B cell (primary cell): ENCODE measurements at regions not wholly inside any gene's neighbourhood (a gene's known extent, or its start where the extent isn't known, plus 50 kb on each side); places are given as distances from the start of the nearest gene placed in this dataset.

ENCODE experiments used
- ATAC-seq: fragments of 200-7000 bp; cut with Tn5 transposase; one replicate; pipeline ENCODE4 v1.10.0; 2021; ENCODE audit warnings: low read depth, mild to moderate bottlenecking, moderate number of reproducible peaks, moderate library complexity
- CTCF ChIA-PET: fragments of 350-600 bp; sonication (Branson Sonifier 250); formaldehyde crosslinking; loops from one replicate; lab custom pipeline; 2021; ENCODE audit warnings: antibody characterized with exemption, inconsistent platforms; lab: Charles Lee
- POLR2A ChIA-PET: fragments of 350-600 bp; sonication (Branson Sonifier 250); formaldehyde crosslinking; loops from one replicate; lab custom pipeline; 2021; ENCODE audit warnings: antibody characterized with exemption; lab: Charles Lee
- DNase-seq: peaks from one replicate; pipeline ENCODE4 v3.0.0; 2013
- H2AFZ ChIP-seq: 2 replicates; pipeline ENCODE4 v1.6.1; 2012; ENCODE audit warnings: mild to moderate bottlenecking, low read depth, low read length; ENCODE audit not compliant: insufficient read depth, poor library complexity, severe bottlenecking
- H3K27ac ChIP-seq, 2 donors: 1 replicate in 1 of 2; 2 replicates in 1 of 2; pipeline ENCODE4 v1.5.1; 2012 to 2013; ENCODE audit warnings: low read length in 2 of 2, mild to moderate bottlenecking in 2 of 2, moderate library complexity in 1 of 2
- H3K27me3 ChIP-seq, 4 experiments: fragments of 200-600 bp in 1 of 4; sonication (generic) in 1 of 4; replicated peaks in 1 of 4; 1 replicate in 2 of 4; 2 replicates in 2 of 4; pipeline versions ENCODE4 v1.6.1 to v1.7.0; 2013 to 2016; ENCODE audit warnings: low read length in 3 of 4, mild to moderate bottlenecking in 2 of 4, mixed read lengths in 1 of 4, moderate library complexity in 1 of 4; ENCODE audit not compliant: insufficient read depth in 4 of 4, control insufficient read depth in 3 of 4; ENCODE audit errors: control extremely low read depth in 1 of 4
- H3K36me3 ChIP-seq, 2 experiments: replicated peaks in 1 of 2; 1 replicate in 1 of 2; 2 replicates in 1 of 2; pipeline versions ENCODE4 v1.6.1 to v1.7.1; 2013; ENCODE audit warnings: low read length in 1 of 2; ENCODE audit not compliant: insufficient read depth in 2 of 2, control insufficient read depth in 1 of 2; ENCODE audit errors: control extremely low read depth in 1 of 2, extremely low read depth in 1 of 2
- H3K4me1 ChIP-seq, 2 donors: fragments of 200-600 bp in 1 of 2; sonication (generic) in 1 of 2; 1 replicate in 1 of 2; 2 replicates in 1 of 2; pipeline versions ENCODE4 v1.5.1 to v1.6.1; 2013 to 2017; ENCODE audit warnings: low read length in 2 of 2; ENCODE audit not compliant: control insufficient read depth in 2 of 2, insufficient read depth in 2 of 2
- H3K4me2 ChIP-seq: replicated peaks from 2 replicates; pipeline ENCODE3; 2012; ENCODE audit warnings: mild to moderate bottlenecking, low read depth, low read length; ENCODE audit not compliant: poor library complexity, severe bottlenecking
- H3K4me3 ChIP-seq, 5 experiments: fragments of 200-600 bp in 1 of 5; sonication (generic) in 1 of 5; 1 replicate in 3 of 5; 2 replicates in 2 of 5; pipeline versions ENCODE4 v1.5.1 to v1.7.0; 2011 to 2016; ENCODE audit warnings: low read length in 4 of 5, mild to moderate bottlenecking in 4 of 5, low read depth in 2 of 5, control low read depth in 1 of 5, moderate library complexity in 1 of 5; ENCODE audit not compliant: insufficient read depth in 1 of 5; ENCODE audit errors: control extremely low read depth in 1 of 5, extremely low read depth in 1 of 5
- H3K79me2 ChIP-seq: fragments of 200-600 bp; sonication (generic); one replicate; pipeline ENCODE4 v1.6.0; 2016; ENCODE audit warnings: low read length; ENCODE audit not compliant: control insufficient read depth, insufficient read depth
- H3K9ac ChIP-seq: fragments of 200-600 bp; sonication (generic); 2 replicates; pipeline ENCODE4 v1.6.1; 2017; ENCODE audit warnings: mild to moderate bottlenecking, low read length, moderate library complexity
- H3K9me3 ChIP-seq, 3 donors: one replicate each; pipeline versions ENCODE4 v1.6.1 to v1.7.1; 2013; ENCODE audit warnings: low read length in 2 of 3; ENCODE audit not compliant: control insufficient read depth in 2 of 3, insufficient read depth in 1 of 3; ENCODE audit errors: control extremely low read depth in 1 of 3
- H4K20me1 ChIP-seq: 2 replicates; pipeline ENCODE4 v1.6.0; 2012; ENCODE audit warnings: mild to moderate bottlenecking, low read length; ENCODE audit not compliant: insufficient read depth, control insufficient read depth, poor library complexity, severe bottlenecking
- H3K27ac Mint-ChIP-seq: one replicate; pipeline ENCODE4 v1.8.0; 2021; ENCODE audit warnings: mixed read lengths
- H3K27me3 Mint-ChIP-seq: one replicate; pipeline ENCODE4 v1.8.0; 2021; ENCODE audit warnings: mixed read lengths
- H3K4me1 Mint-ChIP-seq: one replicate; pipeline ENCODE4 v1.8.0; 2021; ENCODE audit warnings: mixed read lengths
- H3K4me3 Mint-ChIP-seq: one replicate; pipeline ENCODE4 v1.8.0; 2021; ENCODE audit warnings: mixed read lengths
- H3K9me3 Mint-ChIP-seq: one replicate; pipeline ENCODE4 v1.8.0; 2022; ENCODE audit warnings: mixed read lengths; ENCODE audit not compliant: insufficient read depth
- EZH2 ChIP-seq: IDR thresholded peaks from 2 replicates; pipeline ENCODE4 v1.6.1; 2012; ENCODE audit warnings: borderline replicate concordance, low read depth, mild to moderate bottlenecking, moderate library complexity, low read length; ENCODE audit not compliant: insufficient read depth, poor library complexity, severe bottlenecking
- WGBS: methylation state at CpG from one replicate; pipeline ENCODE4 v1.1.5; 2013; ENCODE audit warnings: missing lambda C conversion rate; ENCODE audit not compliant: insufficient coverage; 5-methylcytosine and 5-hydroxymethylcytosine counted together
- intact Hi-C: fragments of 100-400 bp; cut with micrococcal nuclease; formaldehyde crosslinking; loops from one replicate; pipeline ENCODE4 v1.10.0; 2022
- TF ChIP-seq, protein P1 (sequence below): fragments of 200-600 bp; IDR thresholded peaks from one replicate; pipeline ENCODE4 v1.8.0; 2022; ENCODE audit warnings: antibody characterized with exemption, mild to moderate bottlenecking

DNA sequence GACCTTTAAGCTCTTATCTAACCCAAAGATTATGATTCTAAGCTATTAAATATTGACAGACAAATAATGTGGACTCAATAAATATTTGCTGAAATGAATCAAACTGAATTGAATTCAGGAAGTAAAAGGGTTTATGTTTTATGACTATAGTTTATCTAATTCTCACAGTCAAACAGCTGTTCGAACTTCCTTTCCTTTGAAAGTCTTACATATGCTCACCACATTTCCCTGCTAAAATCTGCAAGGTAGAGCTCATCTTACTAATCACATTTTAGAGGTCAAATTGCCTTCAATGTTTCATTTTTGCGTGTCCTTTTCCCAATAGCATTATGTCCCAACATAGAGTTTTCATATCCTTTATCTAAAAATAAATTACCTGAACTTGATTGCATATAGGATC, 154.9 kb upstream of the PPP1R3A start:
- Histone ChIP-seq H3K4me2 (no peak overlapping the region), H3K9me3 (no peaks in the 10 kb centered on the region), H4K20me1 (no peaks in the 10 kb centered on the region), H3K4me1 (no peaks in the 10 kb centered on the region), H3K27me3 (peaks cover 0 to 20% (median 1%) of the 10 kb centered on the region in 4 experiments), H3K4me3 (no peak overlapping the region), H2AFZ (no peak overlapping the region), H3K27ac (no peak overlapping the region), H3K79me2 (no peaks in the 10 kb centered on the region), H3K9ac (no peak overlapping the region), H3K36me3 (no peaks in the 10 kb centered on the region)
- H3K27me3 Mint-ChIP-seq, result peaks cover 28% of the 10 kb centered on the region
- H3K4me3 Mint-ChIP-seq, result no peak overlapping the region
- CTCF ChIA-PET, result no interaction called here
- H3K4me1 Mint-ChIP-seq, result no peaks in the 10 kb centered on the region
- no peak for ATAC-seq
- intact Hi-C loops, result no loop called here
- POLR2A ChIA-PET, result no interaction called here
- H3K27ac Mint-ChIP-seq, result no peak overlapping the region
- TF ChIP-seq, protein P1, sequence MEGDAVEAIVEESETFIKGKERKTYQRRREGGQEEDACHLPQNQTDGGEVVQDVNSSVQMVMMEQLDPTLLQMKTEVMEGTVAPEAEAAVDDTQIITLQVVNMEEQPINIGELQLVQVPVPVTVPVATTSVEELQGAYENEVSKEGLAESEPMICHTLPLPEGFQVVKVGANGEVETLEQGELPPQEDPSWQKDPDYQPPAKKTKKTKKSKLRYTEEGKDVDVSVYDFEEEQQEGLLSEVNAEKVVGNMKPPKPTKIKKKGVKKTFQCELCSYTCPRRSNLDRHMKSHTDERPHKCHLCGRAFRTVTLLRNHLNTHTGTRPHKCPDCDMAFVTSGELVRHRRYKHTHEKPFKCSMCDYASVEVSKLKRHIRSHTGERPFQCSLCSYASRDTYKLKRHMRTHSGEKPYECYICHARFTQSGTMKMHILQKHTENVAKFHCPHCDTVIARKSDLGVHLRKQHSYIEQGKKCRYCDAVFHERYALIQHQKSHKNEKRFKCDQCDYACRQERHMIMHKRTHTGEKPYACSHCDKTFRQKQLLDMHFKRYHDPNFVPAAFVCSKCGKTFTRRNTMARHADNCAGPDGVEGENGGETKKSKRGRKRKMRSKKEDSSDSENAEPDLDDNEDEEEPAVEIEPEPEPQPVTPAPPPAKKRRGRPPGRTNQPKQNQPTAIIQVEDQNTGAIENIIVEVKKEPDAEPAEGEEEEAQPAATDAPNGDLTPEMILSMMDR, result no peak
- TF ChIP-seq EZH2, result no peak
- no peak for DNase-seq
- 0% methylated on average over 1 of the region's 2 CpGs for WGBS
- no peaks in the 10 kb centered on the region for H3K9me3 Mint-ChIP-seq

DNA sequence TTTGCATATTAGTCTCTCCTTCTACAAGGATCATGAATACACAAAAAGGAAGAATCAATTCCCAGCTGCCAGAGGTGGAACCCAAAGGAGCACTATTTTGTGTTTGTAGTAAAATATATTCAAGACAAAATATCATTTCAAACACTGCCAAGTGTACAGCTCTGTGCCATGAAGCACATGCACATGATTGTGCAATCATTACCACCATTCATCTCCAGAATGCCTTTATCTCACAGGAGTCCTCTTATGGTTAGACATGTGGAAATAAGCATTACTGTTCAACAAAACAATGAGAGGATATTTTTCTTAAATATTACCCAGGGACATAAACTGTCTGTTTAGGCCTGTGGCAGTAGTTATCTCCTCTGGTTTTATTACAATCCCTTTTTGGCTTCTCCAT, 151.4 kb upstream of the PPP1R3A start:
- Histone ChIP-seq H3K4me1 (no peaks in the 10 kb centered on the region), H3K9me3 (no peaks in the 10 kb centered on the region), H3K27ac (no peak overlapping the region), H4K20me1 (no peaks in the 10 kb centered on the region), H3K9ac (no peak overlapping the region), H3K4me3 (no peak overlapping the region), H2AFZ (no peak overlapping the region), H3K27me3 (peaks cover 0 to 14% (median 1%) of the 10 kb centered on the region in 4 experiments), H3K79me2 (no peaks in the 10 kb centered on the region), H3K36me3 (no peaks in the 10 kb centered on the region), H3K4me2 (no peak overlapping the region)
- Mint-ChIP-seq H3K27me3 (peaks cover 26% of the 10 kb centered on the region), H3K4me1 (no peaks in the 10 kb centered on the region), H3K4me3 (no peak overlapping the region), H3K27ac (no peak overlapping the region), H3K9me3 (no peaks in the 10 kb centered on the region)
- ChIA-PET POLR2A (no interaction called here), CTCF (no interaction called here)
- ATAC-seq (no peak), DNase-seq (no peak)
- intact Hi-C loops, result no loop called here
- TF ChIP-seq, protein P1, result no peak
- TF ChIP-seq EZH2, result no peak
